Endothelial cell of hepatic sinusoid (primary cell): ENCODE measurements at regions not wholly inside any gene's neighbourhood (a gene's known extent, or its start where the extent isn't known, plus 50 kb on each side); places are given as distances from the start of the nearest gene placed in this dataset.

Experiments
- in situ Hi-C: cut with HindIII; loops from 2 replicates; pipeline ENCODE4 v1.10.0; 2017; ENCODE audit warnings: low sequenced_read_pairs

DNA sequence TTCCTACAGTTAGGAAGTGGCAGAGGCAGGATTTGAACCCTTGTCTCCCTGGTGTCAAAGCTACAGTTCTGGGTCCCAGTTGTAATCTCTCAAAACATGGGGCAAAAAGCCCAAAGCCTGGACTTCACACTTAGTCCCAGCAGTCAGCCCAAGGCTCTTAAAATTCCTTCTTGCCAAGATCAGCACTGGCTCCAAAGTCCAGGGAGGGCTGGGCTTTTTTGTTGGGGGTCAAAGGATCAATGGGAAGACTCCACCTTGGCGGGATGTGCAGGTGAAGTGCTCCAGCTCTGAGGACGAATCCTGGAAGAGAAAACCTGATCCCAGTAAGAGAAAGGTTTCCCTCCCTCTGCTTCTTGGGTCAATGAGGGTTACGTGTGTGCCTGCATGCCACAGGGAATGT is 195.5 kb downstream of the HAPSTR1 start:
- in situ Hi-C loops = no loop called here

- in situ Hi-C loops = no loop called here
Measured at GRCh38 chr16:9296271-9296590, 204.8 kb downstream of the HAPSTR1 start.

- in situ Hi-C loops = no loop called here
Measured at GRCh38 chr16:9297437-9298113, 206.1 kb downstream of the HAPSTR1 start.

DNA sequence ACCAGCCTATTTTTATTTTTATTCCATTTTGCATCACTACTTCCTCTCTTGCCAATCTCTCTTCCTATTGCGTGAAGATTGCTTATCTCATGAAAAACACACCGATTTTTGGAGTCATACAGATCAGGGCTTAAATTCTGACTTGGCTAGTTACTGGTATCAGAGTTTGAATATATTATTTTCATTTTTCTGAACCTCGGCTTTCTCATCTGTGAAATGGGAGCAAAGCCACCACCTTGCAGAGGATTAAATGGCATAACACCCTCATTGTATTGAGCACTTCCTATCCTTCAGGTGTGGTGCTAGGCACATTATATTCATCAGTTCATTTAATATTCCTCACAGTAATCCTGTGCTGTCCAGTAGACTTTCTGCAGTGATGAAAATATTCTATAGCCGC is 208.8 kb downstream of the HAPSTR1 start:
- in situ Hi-C loops = no loop called here

- in situ Hi-C loops = no loop called here
Measured at GRCh38 chr16:9302072-9302471, 210.6 kb downstream of the HAPSTR1 start.

- in situ Hi-C loops = no loop called here
Measured at GRCh38 chr16:9306753-9307152, 215.3 kb downstream of the HAPSTR1 start.

DNA sequence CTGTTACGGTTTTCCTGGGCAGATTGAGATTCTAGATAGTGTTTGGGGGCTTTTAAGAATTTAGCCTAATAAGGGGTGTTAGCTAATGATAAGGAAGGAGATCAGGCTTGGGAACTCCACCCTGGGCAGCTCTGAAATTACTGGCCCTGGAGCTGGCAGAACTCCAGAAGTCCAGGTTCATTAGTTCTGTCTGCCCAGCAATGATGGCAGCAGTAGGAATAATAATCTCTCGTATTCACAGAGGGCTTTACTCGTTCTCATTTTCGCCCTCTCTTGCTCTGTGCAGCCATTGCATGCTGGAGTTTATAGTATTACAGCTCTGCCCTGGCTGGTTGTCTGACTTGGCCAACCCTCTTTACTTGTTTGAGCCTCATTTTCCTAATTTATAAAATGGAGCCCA is 216.0 kb downstream of the HAPSTR1 start:
- in situ Hi-C loops = no loop called here

- in situ Hi-C loops = no loop called here
Measured at GRCh38 chr16:9308356-9308801, 216.9 kb downstream of the HAPSTR1 start.

DNA sequence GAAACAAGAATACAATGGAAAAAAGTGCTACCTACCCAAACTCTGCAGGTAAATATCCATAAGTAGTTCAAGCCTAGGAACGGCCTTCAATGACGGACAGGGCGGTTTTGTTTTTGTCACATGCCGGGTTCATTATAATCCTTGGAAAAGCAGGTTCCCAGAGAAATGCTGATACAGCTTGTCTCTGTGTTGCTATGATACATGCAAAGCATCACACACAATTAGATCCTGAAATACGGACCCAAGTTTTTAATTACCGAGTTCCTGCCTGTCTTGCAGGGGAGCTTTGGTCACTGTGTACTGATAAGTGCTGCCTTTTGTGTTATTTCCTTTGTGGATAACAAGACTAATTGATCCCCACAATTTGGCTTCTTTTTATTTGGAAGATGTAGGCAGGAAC is 217.4 kb downstream of the HAPSTR1 start:
- in situ Hi-C loops = no loop called here

GRCh38 chr16:9309844-9310243 is 218.4 kb downstream of the HAPSTR1 start:
- in situ Hi-C loops = no loop called here

GRCh38 chr16:9311303-9311954 is 220.0 kb downstream of the HAPSTR1 start:
- in situ Hi-C loops = no loop called here

- in situ Hi-C loops = no loop called here
Measured at GRCh38 chr16:9316008-9316407, 224.6 kb downstream of the HAPSTR1 start.

DNA sequence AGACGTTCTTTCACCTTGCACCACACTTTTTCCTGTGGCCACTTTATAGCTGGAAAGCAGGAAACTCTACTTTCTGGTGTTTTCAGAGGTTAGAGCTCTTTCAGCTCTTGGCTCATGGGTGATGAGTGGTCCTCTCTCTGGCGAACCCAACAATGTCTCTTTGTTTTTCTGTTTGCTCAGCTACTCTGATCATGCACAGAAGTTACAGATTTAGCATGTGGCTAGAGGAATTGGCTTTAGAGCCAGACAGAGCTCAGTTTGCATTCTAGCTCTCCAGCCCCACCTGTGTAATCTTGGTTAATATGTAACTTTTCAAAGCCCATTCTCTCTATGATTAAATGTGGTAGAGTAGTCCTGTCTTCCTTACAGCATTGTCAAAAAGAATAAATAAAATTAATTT is 225.2 kb downstream of the HAPSTR1 start:
- in situ Hi-C loops = no loop called here

DNA sequence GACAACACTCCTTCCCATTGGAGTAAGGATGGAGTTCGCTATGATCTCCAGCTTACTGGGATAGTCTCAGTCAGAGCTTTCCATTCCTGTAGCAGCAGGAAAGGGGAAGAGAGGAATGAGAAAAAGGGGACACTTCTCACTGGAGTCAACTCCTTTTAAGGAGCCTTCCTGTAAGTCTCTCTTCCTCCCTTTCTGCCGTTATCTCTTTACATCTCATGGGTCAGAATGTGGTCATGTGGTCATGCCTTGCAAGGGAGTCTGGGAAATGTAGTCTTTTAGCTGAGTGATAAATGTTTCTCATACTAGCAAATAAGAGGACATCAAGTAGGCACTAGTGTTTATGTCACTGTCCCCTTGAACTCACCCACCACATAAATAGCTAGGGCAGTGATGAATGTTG is 227.3 kb downstream of the HAPSTR1 start:
- in situ Hi-C loops = no loop called here

- in situ Hi-C loops = no loop called here
Measured at GRCh38 chr16:9322769-9323168, 231.3 kb downstream of the HAPSTR1 start.

- in situ Hi-C loops = no loop called here
Measured at GRCh38 chr16:9323170-9323569, 231.7 kb downstream of the HAPSTR1 start.

DNA sequence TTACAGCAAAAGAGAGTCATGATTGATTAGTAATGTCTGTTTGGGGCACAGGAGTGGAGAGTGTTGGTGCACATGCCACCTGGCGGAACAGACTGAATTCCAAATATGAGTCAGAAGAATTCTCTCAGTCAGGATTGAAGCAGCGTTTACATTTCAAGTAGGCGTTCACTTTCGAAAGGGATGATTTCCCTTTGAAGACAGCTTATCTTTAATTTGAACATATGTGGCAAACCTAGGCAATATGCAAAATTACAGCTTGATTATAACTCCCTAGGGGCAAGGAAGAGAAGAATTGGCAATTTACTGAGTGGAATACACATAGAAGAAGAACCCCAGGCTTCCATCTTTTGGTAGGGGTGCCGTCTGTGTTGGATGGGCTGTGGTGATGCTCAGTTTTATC is 235.8 kb downstream of the HAPSTR1 start:
- in situ Hi-C loops = no loop called here

GRCh38 chr16:9328411-9328810 is 237.0 kb downstream of the HAPSTR1 start:
- in situ Hi-C loops = no loop called here

DNA sequence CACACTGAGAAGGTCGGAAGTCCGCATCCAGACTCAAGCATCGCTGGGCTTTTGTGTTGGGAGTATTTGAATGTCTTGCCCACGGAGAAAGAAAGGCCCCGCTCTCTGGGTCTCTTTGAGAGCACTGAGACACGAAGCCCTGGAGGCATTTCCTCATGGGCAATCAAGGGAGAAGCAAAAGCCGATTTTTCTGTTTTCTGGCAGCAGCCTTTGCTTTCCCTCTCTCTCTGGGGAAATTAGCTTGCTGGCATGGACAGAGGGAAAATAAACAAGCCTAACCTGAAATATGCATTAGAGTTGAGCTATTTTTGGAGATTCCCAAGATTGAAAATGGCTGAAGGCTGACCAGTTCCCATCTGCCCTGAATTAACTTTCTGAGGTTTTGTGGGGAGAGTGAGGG is 238.7 kb downstream of the HAPSTR1 start:
- in situ Hi-C loops = no loop called here

DNA sequence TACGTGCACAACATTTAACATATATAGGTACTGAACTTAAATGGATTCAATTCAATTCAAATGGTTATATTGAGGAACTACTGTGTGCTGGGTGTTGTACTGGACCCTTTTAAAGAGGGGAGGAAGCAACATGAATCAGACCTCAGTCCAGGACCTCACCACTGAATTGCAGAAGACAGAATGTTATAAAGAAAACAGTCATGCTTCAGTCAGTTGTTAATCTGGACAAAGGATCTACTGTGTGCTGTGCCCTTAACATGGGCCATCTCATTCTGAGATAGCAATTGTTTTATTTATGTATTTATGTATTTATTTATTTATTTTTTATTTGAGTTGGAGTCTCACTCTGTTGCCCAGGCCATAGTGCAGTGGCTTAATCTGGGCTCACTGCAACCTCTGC is 240.1 kb downstream of the HAPSTR1 start:
- in situ Hi-C loops = no loop called here

DNA sequence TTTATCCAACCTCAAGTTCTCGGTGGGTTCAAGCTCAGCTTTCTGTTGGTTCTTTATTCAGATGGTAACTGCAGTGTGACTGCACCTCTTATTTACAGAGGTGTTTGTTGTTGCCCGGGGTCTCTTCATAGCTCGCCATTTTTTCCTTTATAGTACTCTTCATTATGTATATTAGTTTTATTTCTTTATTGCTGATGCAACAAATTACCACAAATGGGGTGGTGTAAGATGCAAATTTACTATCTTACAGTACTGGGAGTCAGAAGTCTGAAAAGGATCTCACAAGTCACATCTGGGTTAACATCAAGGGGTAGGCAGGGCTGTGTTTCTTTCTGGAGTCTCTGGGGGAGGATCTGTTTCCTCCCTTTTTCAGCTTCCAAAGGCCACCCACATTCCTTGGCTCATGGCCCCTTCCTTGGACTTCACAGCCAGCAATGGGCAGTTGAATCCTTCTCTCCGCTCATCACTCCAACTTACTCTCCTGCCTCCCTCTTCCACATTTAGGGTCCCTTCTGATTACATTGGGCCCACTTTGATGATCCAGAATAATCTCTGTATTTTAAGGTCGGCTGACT is 241.2 kb downstream of the HAPSTR1 start:
- in situ Hi-C loops = no loop called here

- in situ Hi-C loops = no loop called here
Measured at GRCh38 chr16:9333469-9333868, 242.0 kb downstream of the HAPSTR1 start.

DNA sequence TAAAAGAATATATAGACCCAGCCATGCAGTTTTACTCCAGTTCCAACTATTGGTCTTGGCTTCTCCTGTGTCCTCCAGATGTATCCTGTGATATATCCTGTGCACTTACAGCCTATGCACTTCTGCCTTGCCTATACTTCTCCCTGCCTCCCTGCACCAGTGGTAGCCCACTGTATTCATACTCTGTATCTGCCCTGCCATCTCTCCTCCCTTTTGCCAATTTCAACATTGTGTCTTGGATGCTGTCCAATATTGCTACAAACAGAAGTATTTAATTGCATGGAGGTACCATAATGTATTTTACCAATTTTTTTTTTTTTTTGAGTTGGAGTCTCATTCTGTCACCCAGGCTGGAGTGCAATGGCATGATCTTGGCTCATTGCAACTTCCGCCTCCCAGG is 242.7 kb downstream of the HAPSTR1 start:
- in situ Hi-C loops = no loop called here
